GM12891 (cell line): ENCODE measurements at regions not wholly inside any gene's neighbourhood (a gene's known extent, or its start where the extent isn't known, plus 50 kb on each side); places are given as distances from the start of the nearest gene placed in this dataset.
"Not testable (repeated sequence)": the region's sequence is repeated elsewhere in the genome, so short reads cannot be mapped to it uniquely, and the experiment has no call there.

Experiments used
- DNase-seq: peaks from one replicate; pipeline ENCODE4 v3.0.0; 2011; ENCODE audit warnings: low spot score; ENCODE audit not compliant: insufficient read length
- FAIRE-seq: peaks from 2 replicates; lab custom pipeline; 2011; peaks lifted over from hg19 to GRCh38; lab: Jason Lieb, UNC
- PAX5 ChIP-seq: IDR thresholded peaks from 2 replicates; pipeline ENCODE4 v1.6.1; 2011; ENCODE audit warnings: low read length, moderate library complexity, mild to moderate bottlenecking; ENCODE audit not compliant: insufficient read depth, severe bottlenecking
- POLR2A ChIP-seq: IDR thresholded peaks from 2 replicates; pipeline ENCODE4 v1.6.1; 2011; ENCODE audit warnings: low read depth, low read length, control low read depth
- POLR2AphosphoS5 ChIP-seq: IDR thresholded peaks from 2 replicates; pipeline ENCODE4 v1.6.1; 2011; ENCODE audit warnings: low read depth, low read length, control low read depth
- POU2F2 ChIP-seq: IDR thresholded peaks from 2 replicates; pipeline ENCODE4 v1.6.1; 2011; ENCODE audit warnings: low read depth, mild to moderate bottlenecking, control low read depth, low read length, moderate library complexity
- SPI1 ChIP-seq: IDR thresholded peaks from 2 replicates; pipeline ENCODE4 v1.6.1; 2011; ENCODE audit warnings: low read depth, low read length, control low read depth
- TAF1 ChIP-seq: IDR thresholded peaks from 2 replicates; pipeline ENCODE4 v1.6.1; 2011; ENCODE audit warnings: low read depth, low read length, control low read depth

DNA sequence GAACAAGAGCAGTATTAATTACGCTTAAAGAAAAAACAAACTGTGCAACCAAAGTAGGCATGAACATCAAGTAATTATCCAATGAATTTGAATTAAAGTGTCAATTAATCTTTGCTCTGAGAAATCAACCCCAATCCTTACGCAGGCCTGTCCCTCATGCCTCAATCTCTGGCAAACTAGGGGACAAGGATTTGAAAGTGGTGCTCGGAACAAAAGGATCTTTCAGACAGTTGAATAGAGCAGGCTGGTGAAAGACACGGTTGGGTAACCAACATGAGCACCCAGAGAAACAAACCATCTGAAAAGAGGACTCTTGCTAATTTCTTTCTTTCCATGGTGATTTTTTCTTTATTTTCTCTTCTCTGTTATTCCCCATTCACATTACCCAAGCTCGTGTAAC, 203.5 kb upstream of the PHF14 start:
- TF ChIP-seq POLR2A = no peak
- no peak for TF ChIP-seq POLR2AphosphoS5
- DNase-seq (no peak), FAIRE-seq (no peak)

DNA sequence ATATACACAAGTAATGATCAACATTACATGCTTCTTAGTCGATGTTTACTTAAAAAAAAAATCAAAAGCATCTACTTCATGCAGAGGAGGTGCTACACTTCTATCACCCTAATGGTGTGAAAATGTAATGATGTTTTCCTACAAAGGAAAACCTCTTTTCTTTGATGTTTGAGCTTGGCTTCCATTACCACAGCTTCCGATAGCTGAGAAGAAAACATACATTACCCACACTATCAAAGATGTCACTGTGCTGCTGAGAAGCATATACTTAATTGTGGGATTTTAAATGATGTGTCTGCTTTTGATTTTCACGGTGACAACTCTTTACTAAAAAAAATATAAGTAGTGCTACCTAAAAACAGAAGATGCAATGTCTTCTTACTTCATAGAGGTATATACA, 200.2 kb upstream of the PHF14 start:
- DNase-seq = no peak
- no peak for TF ChIP-seq SPI1
- TF ChIP-seq POLR2AphosphoS5 = no peak
- TF ChIP-seq POU2F2 = no peak
- TF ChIP-seq POLR2A = no peak
- TF ChIP-seq PAX5 = no peak
- TF ChIP-seq TAF1 = no peak
- FAIRE-seq = no peak

DNA sequence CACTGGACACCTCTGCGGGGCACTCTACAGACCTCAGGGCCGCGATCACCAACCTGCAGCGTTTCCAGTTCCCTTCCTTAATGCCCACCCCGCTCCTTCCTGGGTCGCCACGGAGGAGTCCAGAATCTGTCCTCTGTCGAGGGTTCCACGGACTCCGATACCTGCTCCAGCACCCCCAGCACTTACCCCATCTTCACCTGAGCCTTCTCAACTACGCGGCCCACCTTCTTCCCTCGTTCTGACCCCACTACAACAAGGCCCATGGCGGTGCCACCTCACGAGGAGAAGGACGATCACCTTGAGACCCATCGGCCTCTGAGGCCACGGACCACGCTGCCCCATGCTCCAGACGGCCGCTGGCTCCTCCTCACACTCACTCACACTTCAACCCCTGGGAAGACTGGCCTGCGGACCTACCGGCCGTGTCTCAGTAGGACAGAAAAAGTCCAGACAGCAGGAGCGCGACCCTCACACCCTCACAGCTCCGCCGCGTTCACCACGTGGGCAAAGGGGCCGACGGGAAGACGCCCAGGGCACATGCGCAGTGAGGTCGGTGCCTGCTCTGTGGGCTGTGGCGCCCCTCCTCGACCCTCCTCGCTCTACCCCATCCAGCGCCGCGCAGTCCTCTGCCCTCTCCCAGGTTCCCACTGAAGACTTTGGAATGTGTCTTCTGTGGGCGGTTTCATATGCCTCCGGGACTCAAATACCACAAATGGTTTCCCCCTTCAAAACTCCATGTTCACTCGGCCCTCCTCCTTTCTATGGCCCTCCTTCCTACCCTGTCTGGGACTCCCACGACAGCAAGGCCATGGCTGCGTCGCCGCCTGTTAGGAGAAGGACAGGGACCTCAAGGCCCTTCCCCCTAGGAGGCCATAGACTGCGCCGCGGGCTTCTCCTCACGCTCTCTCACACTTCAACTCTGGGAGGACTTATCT, 193.9 kb upstream of the PHF14 start:
- no peak for DNase-seq
- no peak for FAIRE-seq
- TF ChIP-seq POU2F2 = no peak
- no peak for TF ChIP-seq TAF1
- TF ChIP-seq POLR2AphosphoS5 = no peak
- TF ChIP-seq SPI1 = no peak
- no peak for TF ChIP-seq POLR2A
- TF ChIP-seq PAX5 = no peak

DNA sequence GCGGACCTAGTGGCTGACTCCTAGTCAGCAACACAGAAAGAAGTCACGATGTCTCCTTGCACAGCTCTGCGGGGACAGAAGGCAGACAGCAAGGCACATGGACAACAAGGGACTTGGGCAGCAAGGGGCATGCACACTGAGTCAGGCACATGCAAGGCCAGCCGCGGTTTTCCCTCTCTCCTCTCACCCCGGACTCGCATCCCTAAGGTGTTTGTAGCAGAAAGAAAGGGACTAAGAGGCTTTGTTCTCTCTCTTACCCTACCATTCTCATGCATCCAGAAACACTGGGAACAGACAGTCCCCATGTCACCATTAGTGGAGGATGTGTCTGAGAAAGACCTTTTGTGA, 193.3 kb upstream of the PHF14 start:
- TF ChIP-seq PAX5 (no peak), POLR2AphosphoS5 (no peak), SPI1 (no peak), TAF1 (no peak), POU2F2 (no peak), POLR2A (no peak)
- no peak for FAIRE-seq
- DNase-seq = no peak

DNA sequence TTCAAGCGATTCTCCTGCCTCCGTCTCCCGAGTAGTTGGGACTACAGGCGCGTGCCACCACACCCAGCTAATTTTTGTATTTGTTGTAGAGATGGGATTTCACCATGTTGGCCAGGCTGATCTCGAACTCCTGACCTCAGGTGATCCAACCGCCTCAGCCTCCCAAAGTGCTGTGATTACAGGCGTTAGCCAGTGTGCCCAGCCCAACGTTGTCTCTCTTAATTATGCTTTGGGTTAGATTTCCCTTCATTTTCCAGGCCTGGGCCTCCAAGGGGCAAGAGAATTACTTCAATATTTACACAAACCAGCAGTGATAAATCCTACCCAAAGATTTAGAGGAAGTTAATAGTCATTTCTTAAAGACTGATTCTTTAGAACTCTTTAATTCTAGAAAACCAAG, 186.7 kb upstream of the PHF14 start:
- not testable (repeated sequence) for FAIRE-seq

DNA sequence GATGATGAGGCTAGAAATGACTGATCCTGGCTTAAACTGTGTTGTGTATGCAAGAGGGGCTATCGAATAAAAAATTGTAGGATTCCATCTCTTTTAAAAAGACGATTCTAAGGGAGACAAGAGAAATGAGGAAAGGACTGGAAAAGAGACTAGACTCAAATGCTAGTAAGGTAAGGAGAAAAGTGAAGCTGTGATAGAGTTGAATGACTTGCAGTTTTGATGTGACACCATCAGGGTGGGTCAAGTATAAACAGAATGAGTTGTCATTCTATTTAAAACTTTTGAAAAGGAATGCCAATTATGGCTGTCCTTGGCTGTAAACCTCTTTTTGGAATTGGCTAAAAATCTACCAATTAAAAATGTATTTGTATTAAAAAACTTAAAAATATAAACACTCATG, 184.5 kb upstream of the PHF14 start:
- TF ChIP-seq SPI1 (no peak), POLR2AphosphoS5 (no peak), PAX5 (no peak), POU2F2 (no peak), TAF1 (no peak), POLR2A (no peak)
- DNase-seq (no peak), FAIRE-seq (no peak)

More for the DNA sequence above, 186.7 kb upstream of the PHF14 start:
- DNase-seq = not testable (repeated sequence)

DNA sequence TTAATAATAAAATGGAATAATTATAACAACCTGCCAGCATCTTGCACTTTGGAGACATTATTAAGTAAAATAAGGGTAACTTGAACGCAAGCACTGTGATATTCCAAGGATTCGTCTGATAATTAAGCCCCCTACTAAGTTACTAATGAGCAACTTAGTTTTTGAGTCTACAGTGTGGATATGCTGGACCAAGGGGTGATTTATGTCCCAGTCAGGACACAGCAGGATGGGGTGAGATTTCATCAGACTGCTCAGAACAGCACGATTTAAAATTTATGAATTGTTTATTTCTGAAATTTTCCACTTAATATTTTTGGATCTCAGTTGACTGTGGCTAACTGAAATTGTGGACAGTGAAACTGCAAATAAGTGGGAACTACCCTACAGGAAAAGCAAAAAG, 182.8 kb upstream of the PHF14 start:
- FAIRE-seq = no peak
- TF ChIP-seq SPI1 = no peak
- no peak for TF ChIP-seq POLR2AphosphoS5
- no peak for TF ChIP-seq POLR2A
- TF ChIP-seq TAF1 = no peak
- no peak for TF ChIP-seq PAX5
- no peak for TF ChIP-seq POU2F2

DNA sequence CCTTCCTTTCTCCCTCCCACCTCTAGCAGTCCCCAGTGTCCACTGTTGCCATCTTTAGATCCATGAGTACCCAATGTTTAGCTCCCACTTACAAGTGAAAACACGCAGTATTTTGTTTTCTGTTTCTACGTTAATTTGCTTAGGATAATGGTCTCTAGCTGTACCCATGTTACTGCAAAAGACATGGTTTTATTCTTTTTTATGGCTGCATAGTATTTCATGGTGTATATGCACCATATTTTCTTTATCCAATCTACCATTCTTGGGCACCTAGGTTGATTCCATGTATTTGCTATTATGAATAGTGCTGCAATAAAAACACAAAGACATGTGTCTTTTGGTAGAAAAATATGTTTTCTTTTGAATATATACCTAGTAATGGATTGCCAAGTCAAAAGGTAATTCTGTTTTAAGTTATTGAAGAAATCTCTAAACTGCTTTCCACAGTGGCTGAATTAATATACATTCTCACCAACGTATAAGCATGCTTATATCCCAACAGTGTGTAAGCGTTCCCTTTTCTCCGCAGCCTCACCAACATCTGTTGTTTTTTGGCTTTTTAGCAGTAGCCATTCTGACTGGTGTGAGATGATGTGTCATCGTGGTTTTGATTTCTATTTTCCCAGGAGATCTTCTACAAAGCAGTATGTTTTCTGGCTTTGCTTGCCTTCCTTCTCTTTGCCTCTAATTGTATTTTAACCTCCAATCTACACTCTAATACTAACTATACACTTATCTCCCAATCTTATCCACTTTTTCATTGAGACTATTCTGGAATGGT, 179.5 kb upstream of the PHF14 start:
- TF ChIP-seq POLR2A (no peak), PAX5 (no peak), POU2F2 (no peak), TAF1 (no peak), SPI1 (no peak), POLR2AphosphoS5 (no peak)
- no peak for DNase-seq
- FAIRE-seq = no peak

More for the DNA sequence above, 182.8 kb upstream of the PHF14 start:
- no peak for DNase-seq

DNA sequence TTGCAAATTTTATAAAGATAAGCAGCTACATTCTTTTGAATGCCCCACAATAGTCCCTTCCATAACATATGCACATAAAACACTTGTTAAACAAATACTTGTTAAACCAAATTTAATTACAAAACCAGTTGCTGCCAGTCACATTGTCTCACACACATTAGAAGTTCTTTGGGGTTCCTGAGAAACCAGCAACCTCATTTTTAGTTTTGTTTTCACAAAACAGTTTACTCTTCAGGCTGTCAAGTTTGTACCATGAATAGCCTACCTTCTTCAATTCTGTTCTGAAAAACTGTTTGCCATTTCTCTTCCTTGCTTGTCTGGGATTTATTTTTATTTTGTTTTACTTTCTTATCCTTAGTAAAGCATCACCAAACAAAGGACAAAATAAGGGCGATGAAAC, 176.5 kb upstream of the PHF14 start:
- DNase-seq (no peak), FAIRE-seq (no peak)
- TF ChIP-seq POLR2A (no peak), SPI1 (no peak), POLR2AphosphoS5 (no peak), PAX5 (no peak)

DNA sequence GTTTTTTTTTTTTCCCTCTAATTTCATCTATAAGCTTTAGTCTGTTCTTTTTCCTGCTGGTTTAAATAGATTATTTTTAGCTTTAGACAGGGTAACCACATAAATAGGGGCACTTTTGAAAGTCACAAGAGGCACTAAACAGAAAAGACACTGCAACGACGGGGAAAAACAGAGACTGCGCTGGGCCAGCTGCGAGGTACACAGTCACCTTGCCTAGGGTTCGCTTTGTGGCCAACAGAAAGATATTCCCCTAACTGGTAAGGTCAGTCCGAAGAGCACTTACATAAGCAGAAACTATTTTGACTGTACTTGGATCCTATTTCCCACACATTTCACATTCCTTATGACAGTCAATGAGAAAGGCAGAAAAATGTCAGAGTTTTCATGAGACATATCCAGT, 175.6 kb upstream of the PHF14 start:
- DNase-seq (no peak), FAIRE-seq (no peak)
- no peak for TF ChIP-seq POLR2A
- no peak for TF ChIP-seq TAF1
- no peak for TF ChIP-seq PAX5
- no peak for TF ChIP-seq POLR2AphosphoS5
- no peak for TF ChIP-seq SPI1
- no peak for TF ChIP-seq POU2F2
